Nephron (organoid): ENCODE measurements at regions not wholly inside any gene's neighbourhood (a gene's known extent, or its start where the extent isn't known, plus 50 kb on each side); places are given as distances from the start of the nearest gene placed in this dataset.

Experiments used
- H3K27ac Mint-ChIP-seq, 3 experiments: 2 replicates each; pipeline ENCODE4 v1.8.0; 2020; ENCODE audit warnings: mixed read lengths in 3 of 3, mild to moderate bottlenecking in 2 of 3, moderate library complexity in 1 of 3
- H3K27me3 Mint-ChIP-seq: 2 replicates; pipeline ENCODE4 v1.8.0; 2021; ENCODE audit warnings: low read depth, mild to moderate bottlenecking, moderate library complexity, mixed read lengths
- H3K36me3 Mint-ChIP-seq: 2 replicates; pipeline ENCODE4 v1.8.0; 2020; ENCODE audit warnings: low read depth, mixed read lengths
- H3K4me1 Mint-ChIP-seq: 2 replicates; pipeline ENCODE4 v1.8.0; 2020; ENCODE audit warnings: mixed read lengths
- H3K4me3 Mint-ChIP-seq, 3 experiments: 2 replicates each; pipeline ENCODE4 v1.8.0; 2020; ENCODE audit warnings: mild to moderate bottlenecking in 3 of 3, mixed read lengths in 3 of 3, moderate library complexity in 2 of 3
- H3K9me3 Mint-ChIP-seq: 2 replicates; pipeline ENCODE4 v1.8.0; 2020; ENCODE audit warnings: mixed read lengths
- TF ChIP-seq, protein P1 (sequence below), 3 experiments: fragments of 200-600 bp; sonication (generic); IDR thresholded peaks; one replicate each; pipeline ENCODE4 v1.5.0; 2021; ENCODE audit warnings: antibody characterized with exemption in 3 of 3; ENCODE audit not compliant: unreplicated experiment in 3 of 3

DNA sequence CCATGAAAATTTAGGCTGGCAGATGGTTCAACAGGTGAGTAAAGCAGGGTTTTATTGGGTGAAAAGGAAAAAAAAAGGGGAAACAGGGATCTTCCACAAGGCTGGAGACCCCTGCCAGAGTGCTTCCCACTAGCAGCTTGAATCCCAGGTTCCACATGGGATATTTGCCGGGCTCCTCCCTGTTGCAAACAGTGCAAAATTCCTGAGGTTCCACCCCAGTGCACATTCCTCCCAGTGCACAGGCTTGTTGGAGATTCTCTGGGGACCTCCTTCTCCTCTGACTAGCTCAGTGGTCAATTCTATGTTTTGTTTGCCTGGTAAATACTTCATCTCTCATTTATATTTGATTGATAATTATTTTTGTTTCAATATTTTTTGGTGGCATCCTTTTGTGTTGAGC, 66.4 kb upstream of the UGT2B15 start:
- TF ChIP-seq, protein P1, sequence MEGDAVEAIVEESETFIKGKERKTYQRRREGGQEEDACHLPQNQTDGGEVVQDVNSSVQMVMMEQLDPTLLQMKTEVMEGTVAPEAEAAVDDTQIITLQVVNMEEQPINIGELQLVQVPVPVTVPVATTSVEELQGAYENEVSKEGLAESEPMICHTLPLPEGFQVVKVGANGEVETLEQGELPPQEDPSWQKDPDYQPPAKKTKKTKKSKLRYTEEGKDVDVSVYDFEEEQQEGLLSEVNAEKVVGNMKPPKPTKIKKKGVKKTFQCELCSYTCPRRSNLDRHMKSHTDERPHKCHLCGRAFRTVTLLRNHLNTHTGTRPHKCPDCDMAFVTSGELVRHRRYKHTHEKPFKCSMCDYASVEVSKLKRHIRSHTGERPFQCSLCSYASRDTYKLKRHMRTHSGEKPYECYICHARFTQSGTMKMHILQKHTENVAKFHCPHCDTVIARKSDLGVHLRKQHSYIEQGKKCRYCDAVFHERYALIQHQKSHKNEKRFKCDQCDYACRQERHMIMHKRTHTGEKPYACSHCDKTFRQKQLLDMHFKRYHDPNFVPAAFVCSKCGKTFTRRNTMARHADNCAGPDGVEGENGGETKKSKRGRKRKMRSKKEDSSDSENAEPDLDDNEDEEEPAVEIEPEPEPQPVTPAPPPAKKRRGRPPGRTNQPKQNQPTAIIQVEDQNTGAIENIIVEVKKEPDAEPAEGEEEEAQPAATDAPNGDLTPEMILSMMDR (IDR thresholded peaks at IDR 0.05; ENCODE audit: unreplicated experiment in 3 of 3): no peak
- no peaks in the 10 kb centered on the region for H3K27me3 Mint-ChIP-seq
- H3K4me3 Mint-ChIP-seq: no peak overlapping the region
- no peaks in the 10 kb centered on the region for H3K4me1 Mint-ChIP-seq
- peak overlapping the region; percentile 26 to 84 (median 80) for H3K27ac Mint-ChIP-seq
- H3K36me3 Mint-ChIP-seq: no peaks in the 10 kb centered on the region
- H3K9me3 Mint-ChIP-seq: no peaks in the 10 kb centered on the region

DNA sequence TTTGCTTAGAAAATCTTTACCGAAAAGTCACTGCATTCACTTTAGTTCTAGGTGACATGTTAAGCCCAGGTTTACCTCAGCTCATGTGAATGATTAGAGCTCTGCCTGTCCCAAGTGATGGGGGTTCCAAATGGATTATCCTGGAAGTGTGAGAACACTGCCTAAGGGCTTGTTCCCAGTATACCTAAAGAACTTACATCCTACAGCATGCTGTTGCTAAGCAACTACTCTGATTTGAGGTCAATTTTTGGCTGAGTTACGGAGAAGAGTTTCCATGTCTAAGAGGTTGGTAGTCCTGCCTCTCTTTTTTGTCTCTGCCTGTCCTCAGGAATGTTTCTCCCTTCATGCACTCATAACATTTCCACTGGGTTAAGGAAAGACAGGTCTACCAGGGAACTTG, 67.6 kb upstream of the UGT2B15 start:
- H3K27me3 Mint-ChIP-seq: no peaks in the 10 kb centered on the region
- no peaks in the 10 kb centered on the region for H3K36me3 Mint-ChIP-seq
- peak overlapping the region in 1 of 3 experiments; percentile 84 for H3K27ac Mint-ChIP-seq
- H3K4me3 Mint-ChIP-seq: no peak overlapping the region
- no peaks in the 10 kb centered on the region for H3K4me1 Mint-ChIP-seq
- TF ChIP-seq, protein P1 (IDR thresholded peaks at IDR 0.05; ENCODE audit: unreplicated experiment in 3 of 3): no peak
- no peaks in the 10 kb centered on the region for H3K9me3 Mint-ChIP-seq

DNA sequence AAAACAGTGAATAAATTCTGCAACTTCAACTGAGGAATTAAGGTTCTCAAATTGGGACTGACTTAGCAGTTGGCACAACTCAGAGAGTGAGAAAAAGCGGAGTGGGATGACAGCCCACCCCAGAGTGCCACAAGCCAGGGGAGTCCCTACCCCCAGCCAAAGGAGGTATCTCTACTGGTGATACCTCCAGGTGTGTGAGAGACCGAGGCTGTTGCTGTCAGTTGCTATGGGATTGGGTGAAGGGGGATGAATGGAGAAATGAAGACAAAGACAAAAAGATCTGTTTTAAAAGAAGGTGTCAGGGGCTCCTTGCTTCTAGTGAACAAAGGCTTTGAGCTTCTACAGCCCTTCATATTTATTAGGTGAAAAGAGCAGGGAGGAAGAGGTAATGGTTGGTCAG, 71.4 kb upstream of the UGT2B10 start:
- Mint-ChIP-seq H3K27me3 (no peaks in the 10 kb centered on the region), H3K4me1 (no peaks in the 10 kb centered on the region), H3K9me3 (no peaks in the 10 kb centered on the region), H3K4me3 (no peak overlapping the region), H3K27ac (peak overlapping the region; percentile 74 to 79 (median 78)), H3K36me3 (no peaks in the 10 kb centered on the region)
- TF ChIP-seq, protein P1 (IDR thresholded peaks at IDR 0.05; ENCODE audit: unreplicated experiment in 3 of 3): no peak

DNA sequence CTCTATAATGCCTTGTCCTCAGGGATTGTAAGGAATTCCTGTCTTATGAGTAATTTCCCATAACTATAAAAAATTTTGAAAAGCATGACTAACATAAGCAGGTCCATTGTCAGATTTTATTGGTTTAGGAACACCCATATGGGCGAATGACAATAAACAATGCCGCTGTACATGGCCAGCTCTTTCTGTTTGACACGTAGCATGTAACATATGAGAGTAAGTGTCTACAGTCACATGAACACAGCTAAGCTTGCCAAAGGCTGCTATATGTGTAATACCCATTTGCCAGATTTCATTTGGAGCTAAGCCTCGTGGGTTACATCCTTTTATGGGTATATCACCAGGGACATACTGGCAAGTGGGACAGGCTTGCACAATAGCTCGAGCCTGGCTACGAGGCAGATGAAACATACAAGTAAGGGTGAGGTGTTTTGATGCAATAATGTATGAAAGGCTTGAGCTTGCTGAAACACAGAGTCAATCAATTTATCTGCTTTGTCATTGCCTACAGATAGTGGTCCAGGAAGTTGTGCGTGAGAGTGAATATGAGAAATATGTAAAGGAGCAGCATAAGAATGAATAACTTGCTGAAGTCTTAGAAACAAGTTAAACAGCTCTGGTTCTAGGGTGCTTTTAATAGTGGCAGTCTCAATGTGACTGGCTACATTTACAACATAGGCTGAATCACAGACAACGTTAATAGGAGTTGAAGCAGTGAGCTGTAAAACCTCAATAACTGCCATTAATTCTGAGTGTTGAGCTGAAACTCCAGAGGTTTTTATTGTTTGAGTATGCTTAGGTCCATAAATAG, 67.4 kb upstream of the UGT2B10 start:
- Mint-ChIP-seq H3K27ac (peak overlapping the region; percentile 39 to 75 (median 58)), H3K4me3 (no peak overlapping the region), H3K9me3 (peaks cover 4% of the 10 kb centered on the region), H3K36me3 (no peaks in the 10 kb centered on the region), H3K27me3 (no peaks in the 10 kb centered on the region), H3K4me1 (no peaks in the 10 kb centered on the region)
- TF ChIP-seq, protein P1 (IDR thresholded peaks at IDR 0.05; ENCODE audit: unreplicated experiment in 3 of 3): no peak

DNA sequence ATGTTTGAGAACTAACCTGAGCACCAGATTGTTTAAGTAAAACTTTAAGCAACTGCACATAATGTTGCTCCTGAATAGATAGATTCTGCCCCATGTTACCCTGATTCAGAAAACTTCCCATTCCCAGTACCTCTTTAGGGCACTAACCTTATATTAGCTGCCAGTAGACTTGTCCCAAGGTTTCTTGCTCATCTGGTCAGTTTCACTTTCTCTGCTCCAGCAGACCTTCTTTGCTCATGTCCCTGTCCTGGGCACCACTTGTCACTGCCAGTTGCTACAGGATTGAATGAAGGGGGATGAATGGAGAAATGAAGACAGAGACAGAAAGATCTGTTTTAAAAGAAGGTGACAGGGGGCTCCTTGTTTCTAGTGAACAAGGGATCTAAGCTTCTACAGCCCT, 65.2 kb upstream of the UGT2B10 start:
- H3K27ac Mint-ChIP-seq: peak overlapping the region in 2 of 3 experiments; percentile 2 to 58
- H3K36me3 Mint-ChIP-seq: no peaks in the 10 kb centered on the region
- no peaks in the 10 kb centered on the region for H3K27me3 Mint-ChIP-seq
- TF ChIP-seq, protein P1 (IDR thresholded peaks at IDR 0.05; ENCODE audit: unreplicated experiment in 3 of 3): no peak
- no peaks in the 10 kb centered on the region for H3K4me1 Mint-ChIP-seq
- H3K4me3 Mint-ChIP-seq: no peak overlapping the region
- peaks cover 9% of the 10 kb centered on the region for H3K9me3 Mint-ChIP-seq

DNA sequence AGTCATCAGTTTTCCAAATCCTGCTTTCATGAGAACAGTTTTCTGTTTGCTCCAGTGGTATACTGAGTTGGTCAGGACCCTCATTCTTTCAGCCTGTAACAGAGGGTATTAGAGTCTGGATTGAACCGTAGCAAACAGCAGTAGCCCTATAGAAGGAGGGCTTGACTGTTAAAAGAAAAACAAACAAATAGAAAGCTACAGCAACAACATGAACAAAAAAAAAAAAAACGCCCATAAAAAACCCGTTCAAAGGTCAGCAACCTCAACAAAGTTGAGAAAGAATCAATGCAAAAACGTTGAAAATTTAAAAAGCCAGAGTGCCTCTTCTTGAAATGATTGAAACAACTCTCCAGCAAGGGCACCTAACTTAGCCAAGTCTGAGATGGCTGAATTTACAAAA, 64.7 kb upstream of the UGT2B10 start:
- Mint-ChIP-seq H3K27me3 (no peaks in the 10 kb centered on the region), H3K36me3 (no peaks in the 10 kb centered on the region), H3K9me3 (peaks cover 9% of the 10 kb centered on the region), H3K4me3 (no peak overlapping the region), H3K4me1 (no peaks in the 10 kb centered on the region), H3K27ac (peak overlapping the region in 1 of 3 experiments; percentile 58)
- TF ChIP-seq, protein P1 (IDR thresholded peaks at IDR 0.05; ENCODE audit: unreplicated experiment in 3 of 3): no peak
